ENCODE measurements at regions not wholly inside any gene's neighbourhood (a gene's known extent, or its start where the extent isn't known, plus 50 kb on each side); places are given as distances from the start of the nearest gene placed in this dataset.

- TF ChIP-seq POLR2A (IDR thresholded peaks at IDR 0.05) (no peak), CTCF (IDR thresholded peaks at IDR 0.05) (no peak)
- no peak for DNase-seq
- Histone ChIP-seq H3K27ac (no peak overlapping the region), H3K4me3 (no peak overlapping the region), H3K36me3 (ENCODE audit: low read depth, missing control alignments) (no peaks in the 10 kb centered on the region), H3K4me1 (no peaks in the 10 kb centered on the region), H3K9me3 (no peaks in the 10 kb centered on the region), H3K27me3 (no peaks in the 10 kb centered on the region)
- intact Hi-C loops (cut with DNase I; ENCODE audit: low total_unique reads) = no loop called here
- 89 to 92% methylated on average over 22 of the region's 22 CpGs for WGBS, 2 donors
Observed at GRCh38 chr9:135373151-135373685, 106.4 kb upstream of the PPP1R26 start.

GRCh38 chr9:135373820-135374219, 105.8 kb upstream of the PPP1R26 start:
- 28% methylated on average over 10 of the region's 10 CpGs; no CpG with 5 or more reads in 1 of the 2 donors for WGBS, 2 donors
- H3K27me3 ChIP-seq = no peaks in the 10 kb centered on the region
- H3K36me3 ChIP-seq (ENCODE audit: low read depth, missing control alignments) = no peaks in the 10 kb centered on the region
- TF ChIP-seq POLR2A (IDR thresholded peaks at IDR 0.05) = no peak
- TF ChIP-seq CTCF (IDR thresholded peaks at IDR 0.05) = no peak
- intact Hi-C loops (cut with DNase I; ENCODE audit: low total_unique reads) = no loop called here
- no peak overlapping the region for H3K27ac ChIP-seq
- no peak for DNase-seq
- H3K4me1 ChIP-seq = no peaks in the 10 kb centered on the region
- H3K9me3 ChIP-seq = no peaks in the 10 kb centered on the region
- H3K4me3 ChIP-seq = no peak overlapping the region

GRCh38 chr9:135374591-135374990, 105.0 kb upstream of the PPP1R26 start:
- no peaks in the 10 kb centered on the region for H3K27me3 ChIP-seq
- DNase-seq = no peak
- WGBS, 2 donors = 34 to 47% methylated on average over 8 of the region's 8 CpGs
- intact Hi-C loops (cut with DNase I; ENCODE audit: low total_unique reads) = no loop called here
- H3K36me3 ChIP-seq (ENCODE audit: low read depth, missing control alignments) = no peaks in the 10 kb centered on the region
- H3K9me3 ChIP-seq = no peaks in the 10 kb centered on the region
- no peaks in the 10 kb centered on the region for H3K4me1 ChIP-seq
- H3K27ac ChIP-seq = no peak overlapping the region
- no peak for TF ChIP-seq CTCF (IDR thresholded peaks at IDR 0.05)
- no peak for TF ChIP-seq POLR2A (IDR thresholded peaks at IDR 0.05)
- no peak overlapping the region for H3K4me3 ChIP-seq

- Histone ChIP-seq H3K36me3 (ENCODE audit: low read depth, missing control alignments) (no peaks in the 10 kb centered on the region), H3K27me3 (no peaks in the 10 kb centered on the region), H3K27ac (no peak overlapping the region), H3K9me3 (no peaks in the 10 kb centered on the region), H3K4me1 (no peaks in the 10 kb centered on the region), H3K4me3 (no peak overlapping the region)
- intact Hi-C loops (cut with DNase I; ENCODE audit: low total_unique reads) = no loop called here
- WGBS, 2 donors = 74 to 79% methylated on average over 14 to 17 of the region's 17 CpGs
- DNase-seq = no peak
- TF ChIP-seq CTCF (IDR thresholded peaks at IDR 0.05) (no peak), POLR2A (IDR thresholded peaks at IDR 0.05) (no peak)
Observed at GRCh38 chr9:135375001-135375400, 104.6 kb upstream of the PPP1R26 start.

- TF ChIP-seq POLR2A (IDR thresholded peaks at IDR 0.05) (no peak), CTCF (IDR thresholded peaks at IDR 0.05) (no peak)
- no peaks in the 10 kb centered on the region for H3K9me3 ChIP-seq
- DNase-seq = no peak
- H3K4me3 ChIP-seq = no peak overlapping the region
- intact Hi-C loops (cut with DNase I; ENCODE audit: low total_unique reads) = no loop called here
- H3K27ac ChIP-seq = no peak overlapping the region
- no peaks in the 10 kb centered on the region for H3K27me3 ChIP-seq
- H3K36me3 ChIP-seq (ENCODE audit: low read depth, missing control alignments) = no peaks in the 10 kb centered on the region
- H3K4me1 ChIP-seq = no peaks in the 10 kb centered on the region
- WGBS, 2 donors = 54 to 60% methylated on average over 16 to 21 of the region's 22 CpGs
Observed at GRCh38 chr9:135376511-135377265, 102.9 kb upstream of the PPP1R26 start.
